GM21529 (cell line): ENCODE measurements at regions not wholly inside any gene's neighbourhood (a gene's known extent, or its start where the extent isn't known, plus 50 kb on each side); places are given as distances from the start of the nearest gene placed in this dataset.
"Not testable (repeated sequence)": the region's sequence is repeated elsewhere in the genome, so short reads cannot be mapped to it uniquely, and the experiment has no call there.

Experiments
- ATAC-seq: cut with Tn5 transposase; IDR thresholded peaks from one replicate; pipeline ENCODE4 v1.9.1; 2021; ENCODE audit not compliant: unreplicated experiment

- ATAC-seq: no peak
These were observed 1265.5 kb upstream of the ACVR2A start for GRCh38 chr2:146579147-146579930.

- no peak for ATAC-seq
These were observed 1268.3 kb upstream of the ACVR2A start for GRCh38 chr2:146576339-146577111.

GRCh38 chr2:146572598-146572997 lies 1272.2 kb upstream of the ACVR2A start:
- no peak for ATAC-seq

GRCh38 chr2:146561996-146562395 lies 1282.8 kb upstream of the ACVR2A start:
- ATAC-seq: no peak

- no peak for ATAC-seq
These were observed 1297.6 kb upstream of the ACVR2A start for GRCh38 chr2:146547236-146547635.

GRCh38 chr2:146544701-146545100 lies 1300.1 kb upstream of the ACVR2A start:
- no peak for ATAC-seq

- ATAC-seq: no peak
These were observed 1302.9 kb upstream of the ACVR2A start for GRCh38 chr2:146541896-146542295.

- no peak for ATAC-seq
These were observed 1304.4 kb upstream of the ACVR2A start for GRCh38 chr2:146540271-146540932.

GRCh38 chr2:146539739-146540138 lies 1305.1 kb upstream of the ACVR2A start:
- not testable (repeated sequence) for ATAC-seq

- ATAC-seq: no peak
These were observed 1307.4 kb upstream of the ACVR2A start for GRCh38 chr2:146537477-146537876.

- no peak for ATAC-seq
These were observed 1312.2 kb upstream of the ACVR2A start for GRCh38 chr2:146532509-146533147.

GRCh38 chr2:146532009-146532408 lies 1312.8 kb upstream of the ACVR2A start:
- ATAC-seq: no peak

GRCh38 chr2:146530886-146531285 lies 1313.9 kb upstream of the ACVR2A start:
- no peak for ATAC-seq

GRCh38 chr2:146527166-146527565 lies 1317.7 kb upstream of the ACVR2A start:
- no peak for ATAC-seq

GRCh38 chr2:146523196-146523595 lies 1321.6 kb upstream of the ACVR2A start:
- no peak for ATAC-seq

GRCh38 chr2:146506851-146507250 lies 1338.0 kb upstream of the ACVR2A start:
- no peak for ATAC-seq

- ATAC-seq: no peak
These were observed 1341.5 kb upstream of the ACVR2A start for GRCh38 chr2:146503366-146503765.

- no peak for ATAC-seq
These were observed 1348.6 kb upstream of the ACVR2A start for GRCh38 chr2:146496248-146496647.

- no peak for ATAC-seq
These were observed 1355.4 kb upstream of the ACVR2A start for GRCh38 chr2:146489386-146489785.

- no peak for ATAC-seq
These were observed 1363.2 kb upstream of the ACVR2A start for GRCh38 chr2:146481629-146482028.

GRCh38 chr2:146477383-146477782 lies 1367.4 kb upstream of the ACVR2A start:
- no peak for ATAC-seq
